OCI-LY7 (cell line): ENCODE measurements at regions not wholly inside any gene's neighbourhood (a gene's known extent, or its start where the extent isn't known, plus 50 kb on each side); places are given as distances from the start of the nearest gene placed in this dataset.

Experiments
- BruUV-seq: library from RNA; stranded (reverse); fragments of 400-500 nt; replicated peaks from 2 replicates; lab custom pipeline; 2021; lab: Mats Ljungman, UMichigan
- CTCF ChIA-PET: fragments of 300-600 bp; sonication (Branson Sonifier 250); formaldehyde crosslinking; loops from one replicate; lab custom pipeline; 2022; ENCODE audit warnings: antibody characterized with exemption; ENCODE audit not compliant: unreplicated experiment; lab: Charles Lee
- POLR2A ChIA-PET: fragments of 300-600 bp; sonication (Branson Sonifier 250); formaldehyde crosslinking; loops from one replicate; lab custom pipeline; 2022; ENCODE audit warnings: antibody characterized with exemption; lab: Charles Lee
- DNase-seq: peaks from one replicate; pipeline ENCODE4 v3.0.0-alpha.2; 2015; ENCODE audit warnings: low spot score
- H2AFZ ChIP-seq: fragments of 200-600 bp; sonication (generic), shearing (Covaris generic); 2 replicates; pipeline ENCODE4 v1.6.1; 2014; ENCODE audit warnings: mild to moderate bottlenecking, antibody characterized with exemption, low read length, moderate library complexity
- H3K27ac ChIP-seq: fragments of 200-600 bp; sonication (generic); 2 replicates; pipeline ENCODE4 v1.5.1; 2014; ENCODE audit warnings: mixed run types, low read depth, mild to moderate bottlenecking, moderate library complexity, low read length, inconsistent platforms; ENCODE audit not compliant: poor library complexity, severe bottlenecking
- H3K36me3 ChIP-seq: fragments of 200-600 bp; sonication (generic); 2 replicates; pipeline ENCODE4 v1.6.1; 2014; ENCODE audit warnings: mild to moderate bottlenecking, antibody characterized with exemption, low read length, moderate library complexity, mixed read lengths; ENCODE audit not compliant: insufficient read depth
- H3K4me1 ChIP-seq: fragments of 200-600 bp; sonication (generic); 2 replicates; pipeline ENCODE4 v1.5.1; 2014; ENCODE audit warnings: mild to moderate bottlenecking, low read length; ENCODE audit not compliant: insufficient read depth, poor library complexity, severe bottlenecking
- H3K4me2 ChIP-seq: fragments of 200-600 bp; sonication (generic); 2 replicates; pipeline ENCODE4 v1.6.1; 2014; ENCODE audit warnings: mild to moderate bottlenecking, low read length
- H3K4me3 ChIP-seq: fragments of 200-600 bp; sonication (generic); 2 replicates; pipeline ENCODE4 v1.5.1; 2014; ENCODE audit warnings: mild to moderate bottlenecking, low read depth, low read length; ENCODE audit not compliant: poor library complexity, severe bottlenecking
- H3K79me2 ChIP-seq: fragments of 200-600 bp; sonication (generic); 2 replicates; pipeline ENCODE4 v1.6.1; 2016; ENCODE audit warnings: low read depth, mild to moderate bottlenecking, low read length, moderate library complexity, mixed read lengths; ENCODE audit not compliant: insufficient read depth
- H3K9me2 ChIP-seq: fragments of 200-600 bp; sonication (generic); 2 replicates; pipeline ENCODE4 v1.6.1; 2016; ENCODE audit warnings: mild to moderate bottlenecking, low read length, mixed read lengths; ENCODE audit not compliant: insufficient read depth
- H3K9me3 ChIP-seq: fragments of 200-600 bp; sonication (generic); 2 replicates; pipeline ENCODE4 v1.6.1; 2014; ENCODE audit warnings: mild to moderate bottlenecking, mixed run types, low read length, mixed read lengths
- H4K20me1 ChIP-seq: fragments of 200-600 bp; sonication (generic); 2 replicates; pipeline ENCODE4 v1.6.1; 2014; ENCODE audit warnings: mild to moderate bottlenecking, antibody characterized with exemption, low read length, moderate library complexity, mixed read lengths; ENCODE audit not compliant: insufficient read depth
- CTCF ChIP-seq: fragments of 200-600 bp; sonication (generic); conservative IDR thresholded peaks from 2 replicates; pipeline ENCODE4 v1.5.1; 2014; ENCODE audit warnings: mild to moderate bottlenecking, antibody characterized with exemption, low read length, moderate library complexity, mixed read lengths
- EZH2phosphoT487 ChIP-seq: fragments of 200-600 bp; sonication (generic); IDR thresholded peaks from 2 replicates; pipeline ENCODE4 v1.6.1; 2018; ENCODE audit warnings: low read depth, borderline replicate concordance, mild to moderate bottlenecking, mixed run types, antibody characterized with exemption, low read length, moderate library complexity, mixed read lengths
- intact Hi-C: fragments of 100-400 bp; cut with micrococcal nuclease; formaldehyde crosslinking; loops from one replicate; pipeline ENCODE4 v1.10.0; 2022; ENCODE audit not compliant: unreplicated experiment

DNA sequence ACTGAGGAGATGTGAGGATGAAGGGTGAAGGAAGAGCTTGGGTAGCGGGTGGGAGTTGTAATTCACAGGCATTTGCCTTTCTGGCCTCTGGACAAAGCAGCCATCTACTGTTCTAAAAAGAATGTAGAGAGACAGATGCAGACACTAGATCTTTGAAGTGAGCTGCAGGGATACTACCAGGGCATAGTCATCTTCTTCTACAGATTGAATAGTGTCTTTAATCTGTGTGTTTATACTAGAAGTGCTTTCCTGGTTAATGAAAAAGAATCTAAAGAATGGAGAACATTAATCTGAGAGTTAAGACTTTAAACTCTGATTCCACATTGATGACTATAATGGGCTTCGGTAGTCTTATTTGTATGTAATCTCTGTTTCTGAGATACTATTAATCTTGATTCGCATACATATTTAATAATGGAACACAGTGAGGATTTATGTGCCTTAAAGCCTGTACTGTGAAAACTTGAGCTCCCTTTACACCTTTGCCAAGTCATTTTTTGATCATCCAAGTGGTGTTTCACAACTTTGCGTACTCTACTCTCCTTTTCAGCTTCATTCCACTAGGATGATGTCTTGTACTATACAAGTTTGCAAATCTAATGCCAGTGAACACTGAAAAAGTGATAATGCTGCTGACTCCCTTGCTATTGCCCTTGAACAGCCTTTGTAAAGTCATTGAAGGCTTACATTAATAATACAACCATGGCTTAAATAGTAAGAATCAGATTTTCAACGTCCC is 2199.4 kb upstream of the PCDH20 start:
- BruUV-seq, result no TSS peak
- ChIA-PET CTCF (no interaction called here), POLR2A (no interaction called here)
- TF ChIP-seq CTCF, result no peak
- no peak for TF ChIP-seq EZH2phosphoT487
- no peaks in the 10 kb centered on the region for H3K36me3 ChIP-seq
- no peak overlapping the region for H3K4me3 ChIP-seq
- no peak overlapping the region for H2AFZ ChIP-seq
- H4K20me1 ChIP-seq, result no peaks in the 10 kb centered on the region
- H3K4me1 ChIP-seq, result no peaks in the 10 kb centered on the region
- no peaks in the 10 kb centered on the region for H3K9me2 ChIP-seq
- no peak overlapping the region for H3K27ac ChIP-seq
- no peaks in the 10 kb centered on the region for H3K79me2 ChIP-seq
- intact Hi-C loops, result no loop called here
- H3K9me3 ChIP-seq, result no peaks in the 10 kb centered on the region
- no peak overlapping the region for H3K4me2 ChIP-seq
- no peak for DNase-seq

DNA sequence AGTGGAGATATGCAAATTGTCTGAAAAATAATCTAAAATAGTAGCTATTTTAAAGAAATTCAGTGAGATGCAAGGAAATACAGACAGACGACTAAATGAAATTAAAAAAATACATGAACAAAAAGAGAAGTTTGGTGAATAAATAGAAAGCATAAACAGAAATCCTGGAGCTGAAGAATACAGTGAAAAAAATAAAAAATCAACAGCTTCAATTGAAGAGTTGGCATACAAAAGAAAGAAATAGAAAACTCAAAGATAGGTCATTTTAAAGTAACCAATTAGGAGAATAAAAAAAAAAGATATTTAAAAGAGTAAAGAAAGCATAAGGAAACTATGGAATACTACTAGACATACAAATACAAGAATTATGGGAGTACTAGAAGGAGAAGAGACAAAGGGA is 2191.5 kb upstream of the PCDH20 start:
- Histone ChIP-seq H3K4me2 (no peak overlapping the region), H4K20me1 (no peaks in the 10 kb centered on the region), H3K4me1 (no peaks in the 10 kb centered on the region), H3K9me3 (no peaks in the 10 kb centered on the region), H3K36me3 (no peaks in the 10 kb centered on the region), H3K9me2 (no peaks in the 10 kb centered on the region), H3K4me3 (no peak overlapping the region), H3K79me2 (no peaks in the 10 kb centered on the region), H3K27ac (no peak overlapping the region), H2AFZ (no peak overlapping the region)
- no peak for DNase-seq
- ChIA-PET POLR2A (interaction anchor here (0.6 to 0.7 kb wide), 2 partner anchors 54 to 971 kb away, joined by 3 read pairs; no protein-coding TSS in a partner anchor), CTCF (no interaction called here)
- intact Hi-C loops, result no loop called here
- no peak for TF ChIP-seq CTCF
- no peak for TF ChIP-seq EZH2phosphoT487
- BruUV-seq, result no TSS peak

- TF ChIP-seq EZH2phosphoT487 (no peak), CTCF (no peak)
- no peaks in the 10 kb centered on the region for H3K9me3 ChIP-seq
- CTCF ChIA-PET, result no interaction called here
- no peak for DNase-seq
- no TSS peak for BruUV-seq
- H3K4me1 ChIP-seq, result no peaks in the 10 kb centered on the region
- POLR2A ChIA-PET, result no interaction called here
- H3K4me2 ChIP-seq, result no peak overlapping the region
- H3K36me3 ChIP-seq, result no peaks in the 10 kb centered on the region
- no peak overlapping the region for H3K4me3 ChIP-seq
- H2AFZ ChIP-seq, result no peak overlapping the region
- H3K9me2 ChIP-seq, result no peaks in the 10 kb centered on the region
- no peak overlapping the region for H3K27ac ChIP-seq
- no peaks in the 10 kb centered on the region for H4K20me1 ChIP-seq
- intact Hi-C loops, result no loop called here
- no peaks in the 10 kb centered on the region for H3K79me2 ChIP-seq
These were observed 2190.3 kb upstream of the PCDH20 start for GRCh38 chr13:63605962-63606361.
